ENCODE measurements at regions not wholly inside any gene's neighbourhood (a gene's known extent, or its start where the extent isn't known, plus 50 kb on each side); places are given as distances from the start of the nearest gene placed in this dataset.

DNA sequence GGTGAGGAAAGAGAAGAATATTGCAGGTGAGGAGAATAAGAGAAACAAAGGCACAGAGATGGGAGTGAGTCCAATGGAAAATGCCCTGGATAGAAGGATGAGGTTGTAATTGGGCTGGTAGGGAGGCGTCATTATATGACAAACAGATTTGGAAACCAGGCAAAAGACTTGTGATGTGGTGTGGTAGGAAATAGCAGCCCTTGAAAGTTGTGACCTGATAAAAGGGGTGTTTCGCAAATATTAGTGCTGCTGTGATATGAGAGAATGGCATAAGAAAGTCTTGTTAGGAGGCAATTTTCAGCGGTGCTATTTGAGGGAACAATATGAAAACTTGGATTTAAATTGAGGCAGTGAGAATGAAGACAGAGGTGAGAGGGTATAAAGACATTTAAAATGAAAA is 217.5 kb upstream of the ACTBL2 start:
- DNase-seq (ENCODE audit: insufficient read length, low spot score) (no peak), FAIRE-seq (no peak)

DNA sequence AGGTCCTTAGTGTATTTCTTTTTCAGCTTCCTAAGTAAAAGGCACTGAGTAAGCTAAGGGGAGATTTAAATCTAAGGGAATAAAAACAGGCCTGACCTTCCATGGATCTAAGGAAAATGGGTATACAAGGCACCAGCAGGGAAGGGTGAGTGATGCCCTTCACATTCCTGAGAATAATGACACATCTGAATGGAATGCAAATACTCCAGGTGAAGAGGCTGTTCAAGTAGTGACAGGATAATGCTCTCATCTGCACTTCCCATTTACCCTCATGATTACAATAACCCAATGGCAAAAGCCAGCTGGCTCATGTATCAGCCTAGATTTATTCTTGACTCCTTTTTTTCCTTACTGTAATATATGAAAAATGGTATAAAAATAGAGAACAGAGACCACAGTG is 216.2 kb upstream of the ACTBL2 start:
- DNase-seq (ENCODE audit: insufficient read length, low spot score) (peak; percentile 6), FAIRE-seq (peak; percentile 74)

DNA sequence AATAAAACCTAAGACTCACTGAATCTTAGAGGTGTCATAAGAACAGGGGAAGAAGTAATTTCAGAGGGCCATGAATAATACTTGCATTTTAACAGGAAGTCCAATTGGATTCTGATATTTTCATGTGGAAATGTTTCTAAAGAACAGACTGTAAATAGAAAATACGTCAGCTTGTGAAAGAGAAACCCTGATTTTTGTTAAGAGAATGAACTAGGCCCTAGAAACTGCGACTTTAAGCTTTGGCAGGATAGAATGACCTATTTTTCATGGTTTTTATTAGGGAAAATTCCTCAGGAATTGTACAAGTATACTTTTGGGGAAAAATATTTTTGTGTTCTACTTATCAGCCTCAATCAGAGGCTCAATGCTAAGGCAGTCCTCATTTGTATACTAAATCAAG is 215.5 kb upstream of the ACTBL2 start:
- DNase-seq (ENCODE audit: insufficient read length, low spot score) (no peak), FAIRE-seq (no peak)

- DNase-seq (ENCODE audit: insufficient read length, low spot score): no peak
- peak; percentile 51 for FAIRE-seq
These were observed 214.4 kb upstream of the ACTBL2 start for GRCh38 chr5:57696825-57697570.

DNA sequence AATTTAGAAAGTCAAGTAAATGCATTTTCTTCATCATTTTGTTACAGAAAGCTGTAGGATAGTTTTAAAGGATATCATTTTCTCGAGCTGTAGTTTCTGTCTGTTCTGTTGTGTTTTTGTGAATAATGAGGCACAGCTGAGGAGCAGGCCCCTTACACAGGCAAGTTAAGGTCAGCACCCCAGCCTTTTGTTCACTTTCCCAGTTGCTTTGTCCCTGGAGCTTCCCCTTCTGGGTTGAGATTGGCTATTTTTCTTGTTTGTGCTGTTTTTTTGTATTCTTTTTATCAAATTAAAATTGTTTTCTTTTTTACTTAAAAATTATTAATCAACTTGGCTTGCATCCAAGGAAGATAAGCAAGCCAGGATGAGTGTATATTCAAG is 213.8 kb upstream of the ACTBL2 start:
- no peak for FAIRE-seq
- DNase-seq (ENCODE audit: insufficient read length, low spot score): no peak

GRCh38 chr5:57695706-57696388 is 213.2 kb upstream of the ACTBL2 start:
- FAIRE-seq (no peak), DNase-seq (ENCODE audit: insufficient read length, low spot score) (no peak)

GRCh38 chr5:57695179-57695578 is 212.6 kb upstream of the ACTBL2 start:
- DNase-seq (ENCODE audit: insufficient read length, low spot score) (no peak), FAIRE-seq (no peak)

DNA sequence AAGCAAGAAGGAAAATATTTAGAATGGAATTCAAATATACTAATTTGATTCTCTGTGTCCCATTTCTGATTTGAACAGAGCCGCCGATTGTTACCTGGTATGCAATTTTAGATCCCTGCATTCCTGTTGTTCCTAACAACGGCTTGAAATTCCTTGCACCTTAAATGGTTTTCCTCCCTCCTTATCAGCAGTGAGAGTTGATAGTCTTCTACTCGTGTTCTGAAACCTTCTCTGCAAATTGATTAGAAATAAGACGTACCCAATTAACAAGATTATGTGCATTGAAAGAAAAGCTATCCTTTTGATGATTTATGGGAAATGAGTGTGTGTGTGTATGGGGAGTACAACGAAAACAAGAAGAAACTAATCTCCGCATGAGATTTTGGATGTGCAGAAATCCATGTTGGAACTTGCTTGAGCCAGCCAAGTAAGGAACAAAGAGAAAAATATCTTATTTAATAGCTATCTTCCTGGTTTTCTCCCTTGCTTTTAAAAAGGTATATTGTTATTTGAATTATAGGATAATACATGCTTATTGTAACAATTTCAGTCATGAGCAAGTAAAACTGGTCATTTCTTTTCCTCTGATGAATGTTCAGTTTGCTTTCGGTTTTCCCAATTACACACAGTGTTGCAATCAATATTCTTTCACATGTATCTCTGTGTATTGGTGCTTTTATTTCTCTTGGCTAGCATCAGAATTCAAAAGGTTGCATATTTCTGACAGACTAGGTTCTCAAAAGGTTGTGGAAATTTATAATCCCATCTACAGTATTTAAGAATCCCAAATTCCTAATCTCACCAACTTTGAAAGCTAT is 211.1 kb upstream of the ACTBL2 start:
- DNase-seq (ENCODE audit: insufficient read length, low spot score) (no peak), FAIRE-seq (no peak)

GRCh38 chr5:57692582-57693487 is 210.2 kb upstream of the ACTBL2 start:
- peak; percentile 78 for DNase-seq (ENCODE audit: insufficient read length, low spot score)
- FAIRE-seq: peak; percentile 84

DNA sequence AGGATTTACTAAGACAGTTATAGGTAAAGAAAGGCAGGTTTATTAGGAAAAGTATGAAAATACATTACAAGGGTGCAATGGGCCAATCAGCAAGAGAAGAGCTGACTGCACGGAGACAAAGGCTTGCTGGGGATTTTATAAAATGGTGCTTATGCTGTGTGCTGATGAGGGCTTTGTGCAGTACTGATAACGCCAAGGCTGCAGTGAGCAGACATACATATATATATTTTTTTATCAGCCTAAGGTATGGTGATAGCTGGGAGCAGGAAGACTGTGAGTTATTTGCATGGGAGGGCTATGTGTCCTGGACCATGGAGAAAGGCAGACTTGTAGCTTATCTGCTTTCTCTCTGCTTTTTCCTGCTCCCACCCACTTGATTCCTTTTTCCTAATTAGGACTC is 208.1 kb upstream of the ACTBL2 start:
- FAIRE-seq (no peak), DNase-seq (ENCODE audit: insufficient read length, low spot score) (no peak)

DNA sequence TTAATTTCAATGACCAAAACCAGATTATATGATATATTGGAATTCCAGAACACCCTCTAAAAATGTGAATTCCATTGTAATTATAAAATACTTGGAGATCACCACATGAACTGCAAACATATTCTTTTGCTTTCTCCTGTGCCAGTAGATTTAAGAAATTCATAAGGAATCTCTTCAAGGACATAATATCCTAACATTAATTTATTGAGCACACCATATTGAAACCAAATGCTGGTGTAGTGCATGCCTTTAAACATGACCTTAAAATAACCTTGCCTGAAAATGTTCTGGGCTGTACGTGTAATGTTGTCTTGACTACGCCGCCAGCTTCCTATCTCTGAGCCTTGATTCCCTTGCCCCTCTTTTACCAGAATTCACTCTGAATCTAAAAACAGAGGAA is 205.0 kb upstream of the ACTBL2 start:
- DNase-seq (ENCODE audit: insufficient read length, low spot score) (no peak), FAIRE-seq (no peak)

DNA sequence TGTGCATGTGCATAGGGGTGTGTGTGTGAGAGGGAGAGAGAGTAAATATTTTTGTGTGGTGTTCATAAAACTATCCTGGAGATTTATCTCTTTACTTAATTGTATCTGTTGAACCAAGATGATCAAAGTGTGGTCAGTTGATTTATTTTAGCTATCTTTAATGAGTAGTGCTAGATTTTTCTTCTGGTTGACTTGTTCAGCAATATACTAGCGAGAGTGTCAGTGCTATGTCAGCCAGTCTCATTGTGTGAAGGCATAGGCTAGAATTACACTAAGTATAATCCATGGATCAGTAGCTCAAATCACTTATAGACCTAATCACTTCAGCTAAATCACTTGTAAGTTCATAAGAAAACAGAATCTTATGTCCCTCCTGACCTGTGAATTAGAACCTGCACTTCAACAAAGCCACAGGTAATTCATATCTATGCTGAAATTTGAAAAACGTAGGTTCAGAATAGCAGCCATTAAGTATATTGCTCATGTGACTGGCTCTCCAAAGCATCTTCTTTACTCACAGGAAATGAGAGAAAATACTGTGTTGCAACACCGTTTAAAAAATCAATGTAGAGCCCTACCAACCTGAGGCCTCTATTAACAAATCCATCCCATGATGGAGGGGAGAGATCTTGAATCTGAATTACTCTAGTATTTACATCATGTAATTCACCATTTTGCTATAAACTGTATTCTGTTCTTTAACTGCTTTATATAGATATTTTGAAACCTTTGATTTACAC is 203.1 kb upstream of the ACTBL2 start:
- no peak for DNase-seq (ENCODE audit: insufficient read length, low spot score)
- FAIRE-seq: peak; percentile 54

- DNase-seq (ENCODE audit: insufficient read length, low spot score): no peak
- no peak for FAIRE-seq
These were observed 201.7 kb upstream of the ACTBL2 start for GRCh38 chr5:57684299-57684702.

DNA sequence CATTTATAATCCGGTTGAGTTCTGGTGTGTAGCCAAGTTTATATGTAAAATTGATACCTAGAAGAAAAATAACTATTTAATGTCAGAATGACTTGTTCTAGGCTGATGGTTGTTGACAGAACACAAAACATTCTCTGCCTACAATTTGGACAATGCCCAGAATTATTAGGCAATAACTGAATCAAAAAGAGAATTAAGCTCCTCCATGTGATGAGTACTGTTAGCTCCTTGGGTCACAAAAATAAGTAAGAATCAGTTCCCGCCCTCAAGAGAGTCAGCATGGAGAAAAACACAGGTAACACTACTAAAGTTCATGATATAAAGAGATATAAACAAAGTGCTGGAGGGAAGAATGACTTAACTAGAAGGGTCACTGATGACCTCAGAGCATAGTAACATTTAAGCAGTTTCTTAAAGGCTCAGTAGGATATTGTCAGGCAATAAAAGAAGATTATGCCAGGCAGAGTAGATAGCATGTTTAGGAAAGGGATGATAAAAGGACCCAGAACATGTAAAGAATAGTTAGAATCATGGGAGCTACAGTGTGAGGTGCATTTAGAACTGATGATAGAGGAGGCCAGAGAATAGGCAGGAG is 200.5 kb upstream of the ACTBL2 start:
- DNase-seq (ENCODE audit: insufficient read length, low spot score) (no peak), FAIRE-seq (no peak)

DNA sequence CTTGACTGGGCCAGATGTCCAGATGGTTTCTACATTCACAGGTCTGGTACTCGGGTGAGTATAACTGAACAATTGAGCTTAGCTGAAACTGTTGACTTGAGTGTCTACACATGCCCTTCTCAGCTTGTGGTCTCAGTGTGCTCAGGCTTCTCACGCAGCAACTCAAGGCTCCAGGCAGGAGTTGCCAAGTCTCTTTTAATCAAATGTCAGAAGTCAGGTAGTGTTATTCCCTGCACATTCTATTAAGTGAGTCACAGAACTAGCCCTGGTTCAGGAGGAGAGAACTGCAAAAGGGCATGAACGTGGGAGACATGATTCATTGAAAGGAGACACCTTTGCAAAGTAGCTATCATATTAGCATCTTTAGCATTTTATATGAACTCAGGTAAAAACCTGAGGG is 199.3 kb upstream of the ACTBL2 start:
- FAIRE-seq (no peak), DNase-seq (ENCODE audit: insufficient read length, low spot score) (no peak)

DNA sequence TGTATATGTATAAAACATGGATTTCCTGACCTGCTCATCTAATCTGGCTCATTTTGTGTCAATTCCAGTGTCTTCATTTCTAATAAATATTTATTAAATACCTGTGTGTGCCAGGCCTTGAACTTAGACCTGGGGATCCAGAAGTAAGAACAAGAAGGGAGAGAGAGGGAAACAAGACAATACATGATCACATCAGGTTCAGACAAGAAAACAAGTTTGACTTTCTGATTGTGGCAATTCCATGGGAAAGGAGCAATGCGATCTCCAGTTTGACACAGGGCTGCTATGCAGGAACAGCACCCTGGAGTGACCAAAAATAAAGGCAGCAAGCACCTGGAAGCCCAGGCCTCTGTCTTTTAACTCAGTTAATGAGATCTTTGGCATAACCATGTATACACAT is 198.1 kb upstream of the ACTBL2 start:
- no peak for FAIRE-seq
- DNase-seq (ENCODE audit: insufficient read length, low spot score): no peak

DNA sequence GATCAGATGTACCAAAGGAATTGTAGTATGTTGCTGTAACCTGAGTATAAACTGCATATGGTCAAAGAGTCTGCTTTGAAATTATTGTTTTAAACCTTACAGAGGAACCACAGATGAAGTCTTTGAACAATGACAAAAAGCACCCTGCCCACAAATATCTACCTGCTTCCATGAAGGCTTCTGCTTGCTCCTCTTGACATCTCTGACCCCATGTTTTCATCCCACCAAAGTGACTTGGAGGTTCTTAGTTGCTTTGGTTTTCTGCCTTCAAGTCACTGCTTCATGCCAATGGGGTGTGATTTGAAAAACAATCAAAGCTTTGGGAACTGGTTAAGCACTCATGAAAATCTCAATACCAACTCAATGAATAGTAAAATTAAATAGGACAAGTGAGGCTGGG is 194.6 kb upstream of the ACTBL2 start:
- FAIRE-seq: no peak
- DNase-seq (ENCODE audit: insufficient read length, low spot score): no peak

DNA sequence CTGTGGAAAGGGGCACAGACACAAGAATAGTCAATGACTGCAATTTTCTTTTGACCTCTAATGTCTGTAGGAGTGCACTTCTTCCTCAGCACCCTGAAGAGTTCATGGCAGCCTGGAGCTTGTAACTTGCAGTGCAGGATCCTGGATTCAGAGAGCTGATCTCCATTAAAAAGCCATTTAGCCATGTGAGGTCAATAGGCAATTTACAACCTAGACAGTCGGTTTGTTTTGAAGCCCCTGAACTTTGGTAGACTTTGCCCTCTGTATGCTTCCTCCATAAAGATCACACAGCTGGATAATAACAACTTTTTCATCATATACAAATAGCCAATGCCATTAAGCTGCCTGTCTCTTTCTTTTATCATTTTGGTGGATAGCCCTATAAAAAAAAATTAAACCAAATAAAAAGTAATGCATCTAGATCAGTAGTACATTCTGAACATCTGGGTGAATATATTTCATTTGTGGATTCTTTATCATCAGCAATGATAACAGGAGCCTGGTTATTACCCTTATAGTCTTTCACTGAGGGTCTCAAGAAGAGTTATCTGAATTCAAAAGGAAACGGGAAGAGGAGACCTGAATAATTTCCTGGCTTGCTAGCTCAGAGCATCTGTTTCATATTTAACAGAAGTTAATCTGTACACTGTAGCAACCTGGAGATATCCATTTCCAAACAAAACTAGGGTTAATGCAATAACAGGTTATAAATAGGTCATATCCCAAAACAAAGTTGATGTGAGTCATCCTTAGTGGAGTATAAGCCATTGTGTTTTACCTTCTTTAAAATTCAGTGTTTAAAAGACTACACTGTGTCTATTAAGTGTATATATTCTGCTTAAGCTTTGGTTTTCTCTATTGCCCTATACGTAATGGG is 193.8 kb upstream of the ACTBL2 start:
- FAIRE-seq (no peak), DNase-seq (ENCODE audit: insufficient read length, low spot score) (no peak)

DNA sequence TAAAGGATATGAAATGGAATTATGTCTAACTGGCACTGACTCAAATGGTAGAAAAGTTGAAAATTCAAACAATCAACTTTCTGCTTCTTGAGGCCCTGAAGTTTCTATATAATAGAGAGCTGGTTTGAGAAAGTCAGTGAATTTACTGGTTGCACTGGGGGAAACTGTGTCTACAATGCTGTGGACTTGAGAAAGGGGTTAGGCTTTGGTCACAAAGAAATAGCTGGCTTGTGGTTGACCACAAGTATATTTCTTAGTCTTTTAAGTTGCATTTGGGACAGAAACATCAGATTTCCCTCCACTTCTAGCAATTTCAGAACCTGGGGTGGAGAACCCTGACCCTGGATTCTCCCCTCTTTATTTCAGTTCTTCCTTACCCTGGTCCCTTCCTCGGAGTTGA is 192.6 kb upstream of the ACTBL2 start:
- DNase-seq (ENCODE audit: insufficient read length, low spot score): no peak
- no peak for FAIRE-seq
